Activated naive CD8-positive, alpha-beta T cell treated with anti-CD3 and anti-CD28 coated beads, Interleukin-2, amount 10 ng/mL, durations not matched to agents 7 days and 5 days (primary cell): ENCODE measurements at regions not wholly inside any gene's neighbourhood (a gene's known extent, or its start where the extent isn't known, plus 50 kb on each side); places are given as distances from the start of the nearest gene placed in this dataset.

Source experiments
- ATAC-seq: fragments of 150-1000 bp; cut with Tn5 transposase; one replicate; pipeline ENCODE4 v1.10.0; 2021; ENCODE audit warnings: low read depth, moderate library complexity
- POLR2A ChIA-PET: fragments of 350-600 bp; sonication (Branson Sonifier 250); formaldehyde crosslinking; loops from one replicate; lab custom pipeline; 2021; ENCODE audit warnings: antibody characterized with exemption; lab: Charles Lee
- DNase-seq: peaks from one replicate; pipeline ENCODE4 v3.0.0; 2021
- H3K27ac Mint-ChIP-seq: one replicate; pipeline ENCODE4 v1.8.0; 2022; ENCODE audit warnings: mild to moderate bottlenecking, mixed read lengths
- H3K27me3 Mint-ChIP-seq: one replicate; pipeline ENCODE4 v1.8.0; 2022; ENCODE audit warnings: mild to moderate bottlenecking, moderate library complexity, mixed read lengths
- H3K36me3 Mint-ChIP-seq: one replicate; pipeline ENCODE4 v1.8.0; 2021; ENCODE audit warnings: mild to moderate bottlenecking, mixed read lengths
- H3K4me1 Mint-ChIP-seq: one replicate; pipeline ENCODE4 v1.8.0; 2021; ENCODE audit warnings: mixed read lengths
- H3K4me3 Mint-ChIP-seq: one replicate; pipeline ENCODE4 v1.8.0; 2022; ENCODE audit warnings: mild to moderate bottlenecking, moderate library complexity, mixed read lengths
- H3K9me3 Mint-ChIP-seq: one replicate; pipeline ENCODE4 v1.8.0; 2021; ENCODE audit warnings: mixed read lengths

DNA sequence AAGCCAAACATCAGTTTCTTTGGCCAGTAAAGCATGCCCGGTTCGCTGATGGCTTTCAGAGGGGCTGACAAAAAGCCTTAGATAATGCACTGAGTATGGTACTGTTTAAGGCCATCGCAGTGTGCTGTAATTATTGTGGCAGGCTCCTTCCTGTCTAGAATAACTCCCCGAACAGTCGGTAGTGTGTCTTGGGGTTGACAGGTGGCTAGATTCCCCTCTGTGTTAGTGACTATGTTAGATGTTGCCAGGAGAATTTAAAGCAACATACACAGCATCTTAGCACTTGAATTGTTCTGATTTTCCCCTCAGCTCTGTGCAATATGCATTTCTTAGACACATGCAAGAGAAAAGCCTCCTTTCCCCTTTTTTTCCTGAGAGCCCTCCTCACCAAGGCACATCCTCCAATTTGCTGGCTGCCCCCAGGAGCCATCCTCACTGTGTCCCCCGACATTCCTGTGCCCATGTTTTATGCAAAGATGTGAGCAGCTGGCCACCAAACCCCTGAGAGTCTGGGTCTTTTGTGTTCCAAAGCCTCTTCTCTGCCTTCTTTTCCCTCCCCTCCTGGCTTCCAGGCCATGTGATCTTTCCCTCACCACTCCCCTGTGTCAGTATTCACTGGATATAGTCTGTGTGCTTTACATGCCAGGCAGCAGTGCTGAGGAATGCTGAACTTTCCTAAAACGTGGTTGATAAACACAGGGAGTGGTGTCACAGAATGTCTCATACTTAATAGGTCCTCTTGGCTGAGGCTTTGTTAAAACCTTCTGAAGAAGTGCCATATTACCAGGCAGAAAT is 331.5 kb downstream of the HRH4 start:
- no peak overlapping the region for H3K27ac Mint-ChIP-seq
- DNase-seq = no peak
- H3K27me3 Mint-ChIP-seq = peaks cover 3% of the 10 kb centered on the region
- POLR2A ChIA-PET = no interaction called here
- H3K9me3 Mint-ChIP-seq = peaks cover 2% of the 10 kb centered on the region
- H3K36me3 Mint-ChIP-seq = no peaks in the 10 kb centered on the region
- H3K4me1 Mint-ChIP-seq = no peaks in the 10 kb centered on the region
- no peak for ATAC-seq
- no peak overlapping the region for H3K4me3 Mint-ChIP-seq

DNA sequence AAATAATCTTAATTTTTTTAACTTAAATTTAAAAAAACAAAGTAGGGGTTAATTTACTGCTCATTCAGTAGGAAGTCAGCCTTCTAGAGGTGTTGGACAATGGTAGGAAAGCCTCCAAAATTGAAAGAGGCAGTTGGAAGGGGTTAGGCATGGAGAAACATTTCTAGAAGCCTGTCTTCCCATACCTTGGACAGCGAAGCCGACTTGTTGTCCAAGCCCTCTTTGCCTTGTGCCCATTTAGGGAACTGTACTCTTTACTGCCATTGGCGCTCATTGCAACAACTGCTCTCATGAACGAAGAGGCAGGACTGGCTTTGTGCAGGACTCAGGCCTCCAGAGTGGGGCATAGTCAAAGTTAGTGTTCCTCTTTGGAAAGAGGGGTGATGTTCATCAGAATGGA is 333.3 kb downstream of the HRH4 start:
- ATAC-seq = no peak

DNA sequence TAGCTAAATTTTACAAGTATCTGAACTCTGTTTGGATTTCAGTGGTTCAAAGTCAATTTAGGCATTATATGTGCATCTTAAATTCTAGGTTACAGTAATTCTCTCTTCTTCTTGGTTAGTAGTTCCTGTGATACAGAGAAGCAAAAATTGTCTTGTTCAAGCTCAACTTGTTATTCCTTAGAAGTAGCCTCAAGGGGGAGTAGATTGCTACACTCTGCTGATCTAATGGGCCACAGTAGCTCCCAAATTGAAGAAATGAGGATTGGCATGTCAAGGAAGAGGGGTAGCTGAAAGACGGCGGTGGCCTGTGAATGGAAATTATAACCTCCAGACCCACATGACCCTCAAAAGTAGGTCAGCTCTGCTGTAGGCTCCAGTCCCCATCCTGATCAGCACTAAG is 334.7 kb downstream of the HRH4 start:
- peaks cover 7% of the 10 kb centered on the region for H3K27me3 Mint-ChIP-seq
- no peak overlapping the region for H3K4me3 Mint-ChIP-seq
- ATAC-seq (no peak), DNase-seq (no peak)
- H3K9me3 Mint-ChIP-seq = peaks cover 3% of the 10 kb centered on the region
- H3K27ac Mint-ChIP-seq = no peak overlapping the region
- no peaks in the 10 kb centered on the region for H3K36me3 Mint-ChIP-seq
- POLR2A ChIA-PET = no interaction called here
- H3K4me1 Mint-ChIP-seq = no peaks in the 10 kb centered on the region

More for the DNA sequence above, 333.3 kb downstream of the HRH4 start:
- DNase-seq = no peak
- no peaks in the 10 kb centered on the region for H3K4me1 Mint-ChIP-seq
- no peak overlapping the region for H3K4me3 Mint-ChIP-seq
- H3K27ac Mint-ChIP-seq = no peak overlapping the region
- POLR2A ChIA-PET = no interaction called here
- H3K36me3 Mint-ChIP-seq = no peaks in the 10 kb centered on the region
- peaks cover 2% of the 10 kb centered on the region for H3K9me3 Mint-ChIP-seq
- H3K27me3 Mint-ChIP-seq = peaks cover 3% of the 10 kb centered on the region

DNA sequence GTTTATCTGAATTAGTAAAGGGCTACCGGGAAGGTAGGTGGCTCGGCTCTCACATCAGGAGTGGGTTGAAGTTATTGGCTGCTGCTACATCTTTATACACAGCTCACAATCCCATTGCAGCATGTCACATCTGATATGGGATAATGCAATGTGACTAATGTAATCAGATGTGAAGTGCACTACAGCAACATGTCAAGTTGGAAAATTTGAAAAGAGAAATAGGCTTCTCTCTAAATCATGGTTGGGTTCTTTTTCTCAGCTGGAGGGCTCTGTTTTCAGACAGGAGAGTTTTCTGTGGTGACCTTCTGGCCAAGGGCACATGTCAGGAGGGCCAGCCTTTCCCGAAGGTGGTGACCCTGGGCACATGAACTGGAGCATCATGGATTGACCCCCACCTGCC is 337.5 kb downstream of the HRH4 start:
- H3K27me3 Mint-ChIP-seq = peaks cover 4% of the 10 kb centered on the region

DNA sequence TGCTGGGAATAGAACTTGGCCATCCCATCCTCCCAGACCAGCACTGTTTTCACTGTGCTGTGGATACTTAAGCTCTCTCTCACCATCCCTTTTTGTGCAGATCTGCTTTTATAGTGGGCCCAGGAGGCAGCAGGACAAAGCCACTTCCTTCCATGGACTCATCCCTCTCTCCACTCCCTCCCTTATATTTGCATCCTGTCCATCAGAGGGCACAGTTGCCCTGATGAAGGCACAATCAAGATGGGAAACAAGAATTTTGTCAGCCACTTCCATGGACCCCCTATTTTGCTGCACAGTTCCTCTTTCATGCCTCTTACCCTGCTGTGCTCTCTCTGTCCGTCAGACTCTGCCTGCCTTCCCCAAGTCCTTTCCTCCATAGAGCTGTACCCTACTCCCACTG is 338.7 kb downstream of the HRH4 start:
- Mint-ChIP-seq H3K9me3 (peaks cover 3% of the 10 kb centered on the region), H3K4me1 (no peaks in the 10 kb centered on the region), H3K27ac (no peak overlapping the region), H3K27me3 (peaks cover 4% of the 10 kb centered on the region), H3K4me3 (no peak overlapping the region), H3K36me3 (no peaks in the 10 kb centered on the region)
- no peak for ATAC-seq
- POLR2A ChIA-PET = no interaction called here
- DNase-seq = no peak

More for the DNA sequence above, 337.5 kb downstream of the HRH4 start:
- Mint-ChIP-seq H3K9me3 (peaks cover 3% of the 10 kb centered on the region), H3K36me3 (no peaks in the 10 kb centered on the region), H3K4me3 (no peak overlapping the region), H3K27ac (no peak overlapping the region), H3K4me1 (no peaks in the 10 kb centered on the region)
- POLR2A ChIA-PET = no interaction called here
- ATAC-seq (no peak), DNase-seq (no peak)

DNA sequence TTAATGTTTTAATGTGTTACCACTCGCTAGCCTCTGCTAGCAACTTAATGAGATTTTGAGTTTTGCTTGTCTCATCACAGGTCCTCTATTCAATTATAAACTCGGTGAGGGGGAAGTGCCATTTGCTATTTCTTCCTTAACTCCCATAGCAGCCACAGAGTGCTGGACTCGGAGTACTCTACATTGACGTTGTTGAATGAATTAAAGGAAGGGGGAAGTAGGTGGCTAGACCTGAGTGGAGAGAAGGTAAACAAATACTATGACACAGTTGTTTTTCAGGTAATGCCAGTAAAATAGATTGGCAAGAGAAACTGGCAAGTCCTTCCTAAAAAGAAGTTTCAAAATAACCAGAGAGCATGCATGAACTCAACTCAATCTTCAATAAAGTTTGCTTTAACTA is 339.3 kb downstream of the HRH4 start:
- H3K4me1 Mint-ChIP-seq = no peaks in the 10 kb centered on the region
- ATAC-seq = no peak
- peaks cover 3% of the 10 kb centered on the region for H3K9me3 Mint-ChIP-seq
- no peak overlapping the region for H3K27ac Mint-ChIP-seq
- H3K4me3 Mint-ChIP-seq = no peak overlapping the region
- H3K27me3 Mint-ChIP-seq = peaks cover 4% of the 10 kb centered on the region
- POLR2A ChIA-PET = no interaction called here
- H3K36me3 Mint-ChIP-seq = no peaks in the 10 kb centered on the region
- DNase-seq = no peak

DNA sequence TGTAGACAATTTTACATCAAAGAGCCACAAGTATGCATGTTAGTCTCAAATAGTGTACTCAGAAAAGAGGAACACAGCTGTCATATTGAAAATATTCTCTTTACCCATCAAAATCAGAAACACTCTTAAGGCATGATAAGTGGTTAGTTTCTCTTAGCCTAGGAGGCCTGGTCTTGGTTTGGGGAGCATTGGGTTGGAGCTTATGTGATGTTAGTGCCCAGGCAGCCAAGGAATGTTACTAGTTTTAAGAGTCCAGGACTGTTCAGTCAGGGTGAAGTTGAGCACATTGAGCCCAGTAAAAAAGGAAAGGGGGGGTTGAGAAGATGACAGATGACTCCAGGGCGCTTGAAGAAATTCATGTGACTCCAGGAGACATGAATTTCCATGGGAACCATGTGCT is 340.6 kb downstream of the HRH4 start:
- H3K36me3 Mint-ChIP-seq = no peaks in the 10 kb centered on the region
- peaks cover 3% of the 10 kb centered on the region for H3K9me3 Mint-ChIP-seq
- no peak overlapping the region for H3K27ac Mint-ChIP-seq
- H3K4me1 Mint-ChIP-seq = no peaks in the 10 kb centered on the region
- H3K4me3 Mint-ChIP-seq = no peak overlapping the region
- POLR2A ChIA-PET = no interaction called here
- peaks cover 4% of the 10 kb centered on the region for H3K27me3 Mint-ChIP-seq
- DNase-seq = no peak
- no peak for ATAC-seq

DNA sequence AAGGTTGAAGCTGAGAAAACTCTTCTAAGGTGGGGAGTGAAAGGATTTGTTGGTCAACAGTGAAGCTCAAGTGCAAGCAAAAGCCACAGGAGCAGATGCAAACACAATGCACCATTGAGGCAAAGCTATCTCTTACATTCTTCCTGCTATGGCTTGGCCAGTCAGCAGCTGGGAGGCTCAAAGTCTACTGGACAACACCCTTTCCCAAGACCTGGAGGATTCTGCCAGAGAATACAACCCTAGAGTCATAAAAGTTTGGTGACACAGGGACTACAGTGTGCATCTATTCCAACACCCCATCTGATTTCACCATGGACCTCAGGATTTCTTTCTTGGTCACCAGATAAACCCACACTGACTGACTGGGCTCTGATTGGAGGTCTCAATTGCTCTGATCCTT is 342.0 kb downstream of the HRH4 start:
- ATAC-seq = no peak
- Mint-ChIP-seq H3K4me3 (no peak overlapping the region), H3K27ac (no peak overlapping the region), H3K27me3 (peaks cover 4% of the 10 kb centered on the region), H3K36me3 (no peaks in the 10 kb centered on the region), H3K4me1 (no peaks in the 10 kb centered on the region), H3K9me3 (peaks cover 4% of the 10 kb centered on the region)
- POLR2A ChIA-PET = no interaction called here
- no peak for DNase-seq

DNA sequence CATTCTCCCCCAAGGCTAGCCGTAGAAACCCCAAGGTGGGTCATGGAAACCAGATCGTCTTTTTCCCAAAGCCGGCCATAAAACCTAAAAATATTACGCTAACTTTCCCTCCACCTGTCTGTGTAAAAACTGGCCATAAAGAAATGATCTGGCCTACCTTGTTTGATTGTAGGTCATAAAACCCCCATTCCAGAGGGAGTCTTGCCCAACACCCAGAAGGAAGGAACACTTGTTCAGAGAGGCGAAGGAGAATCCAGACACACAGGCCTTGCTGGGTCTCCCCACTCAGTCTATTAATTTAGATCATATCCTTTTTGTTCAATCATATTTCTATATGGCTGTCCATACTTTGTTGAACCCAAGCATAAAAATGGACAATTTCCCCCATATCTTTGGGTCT is 344.7 kb downstream of the HRH4 start:
- H3K27me3 Mint-ChIP-seq = peaks cover 2% of the 10 kb centered on the region
- H3K9me3 Mint-ChIP-seq = peaks cover 2% of the 10 kb centered on the region
- DNase-seq (no peak), ATAC-seq (no peak)
- H3K4me3 Mint-ChIP-seq = no peak overlapping the region
- no peaks in the 10 kb centered on the region for H3K36me3 Mint-ChIP-seq
- POLR2A ChIA-PET = no interaction called here
- H3K4me1 Mint-ChIP-seq = no peaks in the 10 kb centered on the region
- H3K27ac Mint-ChIP-seq = no peak overlapping the region

DNA sequence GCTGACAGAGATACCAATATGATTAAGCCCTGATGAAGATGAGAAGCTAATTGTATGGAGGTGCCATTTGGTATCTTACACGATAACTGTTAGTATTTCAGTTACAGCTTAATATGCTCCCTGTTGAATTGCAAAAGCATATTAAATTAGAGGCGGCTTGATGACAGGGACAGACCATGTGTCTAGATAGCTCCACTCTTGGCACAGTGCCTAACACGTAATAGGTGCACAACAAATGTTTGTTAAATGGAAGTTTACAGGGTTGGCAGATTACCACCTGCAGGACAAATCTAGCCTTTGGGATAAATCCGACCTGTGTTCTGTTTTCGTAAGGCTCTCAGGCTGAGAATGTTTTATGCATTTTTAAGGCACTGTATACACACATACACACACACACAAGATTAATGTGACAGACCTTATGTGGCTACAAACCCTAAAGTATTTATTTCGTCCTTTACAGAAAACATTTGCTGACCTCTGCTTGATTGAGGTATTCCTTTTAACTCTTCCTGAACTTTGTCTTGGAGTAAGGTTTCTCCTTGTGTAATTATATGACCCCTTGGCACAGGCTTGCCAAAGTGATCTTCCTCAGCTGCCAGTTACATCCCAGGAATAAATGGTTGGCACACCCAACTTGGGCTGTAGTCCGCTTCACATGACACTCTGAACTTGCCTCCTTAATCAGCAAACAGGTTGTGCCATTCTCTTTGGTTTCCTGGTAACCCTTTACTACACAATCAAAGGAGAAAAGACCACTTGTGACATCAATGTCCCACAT is 348.9 kb downstream of the HRH4 start:
- POLR2A ChIA-PET = no interaction called here
- peaks cover 2% of the 10 kb centered on the region for H3K27me3 Mint-ChIP-seq
- ATAC-seq = no peak

DNA sequence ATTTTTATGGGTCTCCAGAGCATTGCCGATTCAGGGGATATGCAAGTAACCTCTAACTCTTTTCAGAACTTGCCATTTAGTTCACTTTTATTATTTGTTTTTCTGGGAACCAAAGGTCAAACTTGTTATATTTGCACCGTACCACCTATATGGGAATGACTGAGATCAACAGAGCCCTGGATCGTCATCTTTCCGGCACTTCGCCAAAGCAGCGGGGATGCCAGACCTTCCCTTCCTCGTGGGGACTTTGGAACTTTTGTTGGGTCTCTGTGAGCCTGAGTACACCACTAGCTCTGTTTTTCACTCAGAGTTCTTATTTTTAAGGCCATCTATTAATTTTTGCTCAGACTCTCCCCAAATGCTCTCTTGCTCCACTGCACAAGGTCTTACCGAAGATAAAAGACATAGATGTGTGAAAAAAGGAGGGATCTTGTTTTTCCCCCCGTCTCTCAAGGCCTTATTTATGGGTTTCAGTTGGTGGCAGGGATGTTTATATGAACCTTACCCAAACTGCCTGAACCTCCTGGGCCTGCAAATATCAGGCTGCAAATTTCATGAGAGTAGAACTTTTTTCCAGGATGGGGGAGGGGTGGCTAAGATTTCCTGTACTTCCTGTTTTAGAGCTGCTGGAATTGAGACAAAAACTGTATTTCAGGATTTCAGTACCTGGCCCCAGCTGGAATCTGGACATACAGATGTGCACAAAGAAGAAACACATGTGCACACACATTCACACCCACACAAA is 350.3 kb downstream of the HRH4 start:
- H3K36me3 Mint-ChIP-seq = no peaks in the 10 kb centered on the region
- DNase-seq (no peak), ATAC-seq (no peak)
- H3K27ac Mint-ChIP-seq = no peak overlapping the region
- no peaks in the 10 kb centered on the region for H3K4me1 Mint-ChIP-seq
- peaks cover 2% of the 10 kb centered on the region for H3K9me3 Mint-ChIP-seq
- H3K27me3 Mint-ChIP-seq = peaks cover 2% of the 10 kb centered on the region
- H3K4me3 Mint-ChIP-seq = no peak overlapping the region
- POLR2A ChIA-PET = no interaction called here

More for the DNA sequence above, 348.9 kb downstream of the HRH4 start:
- no peaks in the 10 kb centered on the region for H3K4me1 Mint-ChIP-seq
- no peaks in the 10 kb centered on the region for H3K36me3 Mint-ChIP-seq
- no peak for DNase-seq
- H3K9me3 Mint-ChIP-seq = peaks cover 2% of the 10 kb centered on the region
- H3K27ac Mint-ChIP-seq = no peak overlapping the region
- no peak overlapping the region for H3K4me3 Mint-ChIP-seq

DNA sequence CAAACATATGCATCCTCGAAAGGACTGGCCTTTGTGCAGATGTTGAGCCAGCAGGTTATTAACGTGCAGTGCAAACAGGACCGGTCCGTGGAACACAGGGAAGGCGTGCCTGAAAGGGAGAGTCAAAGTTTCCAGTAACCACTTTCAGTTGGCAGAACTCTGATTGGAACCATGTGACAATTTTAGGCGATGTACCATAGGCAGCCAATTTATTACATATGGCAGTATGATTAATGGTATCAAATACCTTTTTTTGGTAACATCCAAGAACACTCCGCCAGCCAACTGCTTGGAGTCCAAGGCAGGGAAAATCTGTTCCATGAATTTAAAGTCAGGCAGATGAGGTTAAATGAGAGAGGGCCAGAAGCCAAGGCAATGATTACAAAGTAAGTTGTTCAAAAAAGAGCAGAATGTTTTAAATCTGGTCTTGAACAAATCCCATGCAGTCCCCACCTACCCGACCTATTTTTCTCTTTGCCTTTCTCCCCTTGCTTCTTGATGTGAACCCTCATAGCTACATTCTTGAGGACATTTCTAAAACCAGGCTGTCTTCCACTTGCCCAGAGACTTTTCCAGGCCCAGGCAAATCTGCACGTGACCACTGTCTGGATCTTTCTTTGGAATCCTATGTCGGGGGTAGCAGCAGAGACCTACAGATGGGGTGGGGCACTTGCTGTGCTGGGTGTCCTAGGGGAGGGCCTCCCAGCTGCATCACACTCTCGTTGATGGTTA is 351.7 kb downstream of the HRH4 start:
- no peak for ATAC-seq
- Mint-ChIP-seq H3K27ac (no peak overlapping the region), H3K4me3 (no peak overlapping the region), H3K27me3 (peaks cover 4% of the 10 kb centered on the region), H3K36me3 (no peaks in the 10 kb centered on the region), H3K9me3 (peaks cover under 1% of the 10 kb centered on the region), H3K4me1 (no peaks in the 10 kb centered on the region)
- POLR2A ChIA-PET = no interaction called here
- DNase-seq = no peak

DNA sequence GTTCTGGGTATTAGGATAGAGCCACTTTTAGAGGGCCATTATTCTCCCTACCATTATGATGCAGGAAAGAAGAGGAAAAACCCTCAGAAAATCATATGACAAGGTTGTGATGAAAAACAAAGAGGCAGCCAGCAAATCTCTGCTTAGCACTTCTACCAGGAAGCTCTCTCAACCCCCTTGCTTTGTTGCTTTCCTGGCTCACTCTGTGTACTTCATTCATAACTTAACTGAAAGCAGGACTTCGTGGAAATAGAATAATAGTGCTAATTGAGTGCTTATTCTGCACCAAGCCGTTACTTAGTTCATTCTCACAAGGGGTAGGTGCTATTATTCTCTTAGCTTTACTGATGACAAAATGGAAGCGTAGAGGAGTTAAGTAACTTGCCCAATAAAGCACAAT is 354.1 kb downstream of the HRH4 start:
- no peak for ATAC-seq
- H3K4me1 Mint-ChIP-seq = no peaks in the 10 kb centered on the region

More for the DNA sequence above, 354.1 kb downstream of the HRH4 start:
- H3K9me3 Mint-ChIP-seq = no peaks in the 10 kb centered on the region
- H3K27me3 Mint-ChIP-seq = peaks cover 2% of the 10 kb centered on the region
- no peak overlapping the region for H3K4me3 Mint-ChIP-seq
- H3K36me3 Mint-ChIP-seq = no peaks in the 10 kb centered on the region
- POLR2A ChIA-PET = no interaction called here
- no peak for DNase-seq
- H3K27ac Mint-ChIP-seq = no peak overlapping the region
